SK-N-SH (cell line): ENCODE measurements at regions not wholly inside any gene's neighbourhood (a gene's known extent, or its start where the extent isn't known, plus 50 kb on each side); places are given as distances from the start of the nearest gene placed in this dataset.

ENCODE experiments used
- CTCF ChIA-PET: fragments of 300-600, 350-600 bp; formaldehyde crosslinking; extraction: SDS; loops from one replicate; lab custom pipeline; 2021; lab: Yijun Ruan, JAX
- POLR2A ChIA-PET: fragments of 350-600 bp; sonication (Branson Sonifier 250); formaldehyde crosslinking; extraction: SDS; loops from one replicate; lab custom pipeline; 2020; ENCODE audit warnings: antibody characterized with exemption, inconsistent platforms; lab: Yijun Ruan, JAX
- DNase-seq: peaks from one replicate; pipeline ENCODE4 v3.0.0; 2012
- H2AFZ ChIP-seq: fragments of 200-600 bp; sonication (generic); 2 replicates; pipeline ENCODE4 v1.8.1; 2016; ENCODE audit warnings: antibody characterized with exemption, mild to moderate bottlenecking, low read depth
- H3F3A ChIP-seq: fragments of 200-600 bp; sonication (generic); replicated peaks from 2 replicates; pipeline ENCODE3; 2016; ENCODE audit warnings: antibody characterized with exemption, mild to moderate bottlenecking; ENCODE audit not compliant: insufficient read depth
- H3K27ac ChIP-seq, 2 experiments: fragments of 200-500 bp in 1 of 2; fragments of 200-600 bp in 1 of 2; sonication (Bioruptor generic) in 1 of 2; sonication (generic), shearing (Covaris generic) in 1 of 2; 2 replicates each; pipeline versions ENCODE4 v1.5.1 to v1.6.1; 2014 to 2016; ENCODE audit warnings: low read depth in 2 of 2, inconsistent platforms in 1 of 2, low read length in 1 of 2, mild to moderate bottlenecking in 1 of 2, mixed read lengths in 1 of 2
- H3K27me3 ChIP-seq: fragments of 200-600 bp; sonication (generic), shearing (Covaris generic); 2 replicates; pipeline ENCODE4 v1.6.1; 2016; ENCODE audit warnings: mixed run types; ENCODE audit not compliant: insufficient read depth
- H3K36me3 ChIP-seq, 2 experiments: fragments of 200-500 bp in 1 of 2; fragments of 200-600 bp in 1 of 2; sonication (Bioruptor generic) in 1 of 2; sonication (generic) in 1 of 2; replicated peaks in 1 of 2; 2 replicates each; pipeline versions ENCODE3 to v1.5.1; 2014 to 2016; ENCODE audit warnings: low read length in 1 of 2, mild to moderate bottlenecking in 1 of 2; ENCODE audit not compliant: insufficient read depth in 2 of 2, control insufficient read depth in 1 of 2
- H3K4me1 ChIP-seq, 2 experiments: fragments of 200-500 bp in 1 of 2; fragments of 200-600 bp in 1 of 2; sonication (Bioruptor generic) in 1 of 2; sonication (generic), shearing (Covaris generic) in 1 of 2; 2 replicates each; pipeline versions ENCODE4 v1.5.1 to v1.6.1; 2014 to 2016; ENCODE audit warnings: low read depth in 1 of 2, low read length in 1 of 2, mixed run types in 1 of 2; ENCODE audit not compliant: insufficient read depth in 2 of 2, control insufficient read depth in 1 of 2
- H3K4me2 ChIP-seq: fragments of 200-600 bp; sonication (generic), shearing (Covaris generic); 2 replicates; pipeline ENCODE4 v1.6.1; 2017; ENCODE audit warnings: mixed run types
- H3K4me3 ChIP-seq, 2 experiments: fragments of 200-500 bp in 1 of 2; fragments of 200-600 bp in 1 of 2; sonication (Bioruptor generic) in 1 of 2; sonication (generic), shearing (Covaris generic) in 1 of 2; 2 replicates each; pipeline versions ENCODE4 v1.5.1 to v1.8.1; 2014 to 2016; ENCODE audit warnings: low read depth in 2 of 2, inconsistent platforms in 1 of 2, low read length in 1 of 2, mild to moderate bottlenecking in 1 of 2, mixed read lengths in 1 of 2, moderate library complexity in 1 of 2
- H3K79me2 ChIP-seq: fragments of 200-600 bp; sonication (generic); 2 replicates; pipeline ENCODE4 v1.8.1; 2017; ENCODE audit warnings: mild to moderate bottlenecking; ENCODE audit not compliant: insufficient read depth
- H3K9ac ChIP-seq: fragments of 200-600 bp; sonication (generic); 2 replicates; pipeline ENCODE4 v1.6.1; 2017; ENCODE audit warnings: mixed run types
- H3K9me2 ChIP-seq: fragments of 200-600 bp; sonication (generic); 2 replicates; pipeline ENCODE4 v1.6.1; 2017; ENCODE audit warnings: mixed run types
- H3K9me3 ChIP-seq: fragments of 200-600 bp; sonication (generic); 2 replicates; pipeline ENCODE4 v1.6.1; 2017; ENCODE audit warnings: mixed run types, mild to moderate bottlenecking, moderate library complexity
- H4K20me1 ChIP-seq: fragments of 200-600 bp; sonication (generic); 2 replicates; pipeline ENCODE4 v1.6.1; 2017; ENCODE audit warnings: mild to moderate bottlenecking, mixed run types; ENCODE audit not compliant: insufficient read depth
- ELF1 ChIP-seq: IDR thresholded peaks from 2 replicates; pipeline ENCODE4 v1.4.0; 2012
- EP300 ChIP-seq, 2 experiments: IDR thresholded peaks; 2 replicates each; pipeline versions ENCODE4 v1.4.0 to v1.6.1; 2012; ENCODE audit warnings: borderline replicate concordance in 1 of 2, low read depth in 1 of 2, low read length in 1 of 2
- IRF3 ChIP-seq: fragments of 150-350 bp; IDR thresholded peaks from 2 replicates; pipeline ENCODE4 v1.6.1; 2016; ENCODE audit warnings: mild to moderate bottlenecking, low read depth, low read length
- PBX3 ChIP-seq: IDR thresholded peaks from 2 replicates; pipeline ENCODE4; 2012
- POLR2AphosphoS5 ChIP-seq: IDR thresholded peaks from 2 replicates; pipeline ENCODE4 v1.6.1; 2012; ENCODE audit warnings: low read depth, low read length
- USF2 ChIP-seq: fragments of 150-350 bp; IDR thresholded peaks from 2 replicates; pipeline ENCODE4 v1.6.1; 2017; ENCODE audit warnings: antibody characterized with exemption, low read length, low read depth, borderline replicate concordance
- ZBTB33 ChIP-seq: IDR thresholded peaks from 2 replicates; pipeline ENCODE4 v1.4.0; 2012; ENCODE audit warnings: low read depth, borderline replicate concordance
- WGBS: methylation state at CpG from one replicate; pipeline ENCODE4 v1.1.6; 2017; ENCODE audit warnings: low lambda C conversion rate; 5-methylcytosine and 5-hydroxymethylcytosine counted together

- CTCF ChIA-PET: no interaction called here
Observed at GRCh38 chr4:175238827-175239517, 320.8 kb downstream of the ADAM29 start.

More at GRCh38 chr4:175238827-175239517, 320.8 kb downstream of the ADAM29 start:
- no peak overlapping the region for H2AFZ ChIP-seq
- no peak for DNase-seq
- H3K4me3 ChIP-seq: no peak overlapping the region
- H3K79me2 ChIP-seq: no peaks in the 10 kb centered on the region
- no peaks in the 10 kb centered on the region for H3K27me3 ChIP-seq
- no peak overlapping the region for H3K4me2 ChIP-seq
- H3F3A ChIP-seq: no peaks in the 10 kb centered on the region
- no peak for TF ChIP-seq POLR2AphosphoS5
- TF ChIP-seq PBX3: no peak
- no peak for TF ChIP-seq EP300 (IDR thresholded peaks at IDR 0.05; ENCODE audit: borderline replicate concordance in 1 of 2, low read depth in 1 of 2, low read length in 1 of 2)
- TF ChIP-seq USF2: no peak
- no peak for TF ChIP-seq ZBTB33
- TF ChIP-seq IRF3: no peak
- no peak for TF ChIP-seq ELF1
- POLR2A ChIA-PET: no interaction called here
- H3K9me3 ChIP-seq: no peaks in the 10 kb centered on the region
- H4K20me1 ChIP-seq: no peaks in the 10 kb centered on the region
- 58% methylated on average over 2 of the region's 2 CpGs for WGBS
- no peaks in the 10 kb centered on the region; a peak in 1 of 4 replicates for H3K4me1 ChIP-seq
- H3K27ac ChIP-seq: no peak overlapping the region
- no peaks in the 10 kb centered on the region for H3K36me3 ChIP-seq
- H3K9me2 ChIP-seq: no peaks in the 10 kb centered on the region
- no peak overlapping the region for H3K9ac ChIP-seq
